ENCODE measurements at regions not wholly inside any gene's neighbourhood (a gene's known extent, or its start where the extent isn't known, plus 50 kb on each side); places are given as distances from the start of the nearest gene placed in this dataset.
"Not testable (repeated sequence)": the region's sequence is repeated elsewhere in the genome, so short reads cannot be mapped to it uniquely, and the experiment has no call there.

DNA sequence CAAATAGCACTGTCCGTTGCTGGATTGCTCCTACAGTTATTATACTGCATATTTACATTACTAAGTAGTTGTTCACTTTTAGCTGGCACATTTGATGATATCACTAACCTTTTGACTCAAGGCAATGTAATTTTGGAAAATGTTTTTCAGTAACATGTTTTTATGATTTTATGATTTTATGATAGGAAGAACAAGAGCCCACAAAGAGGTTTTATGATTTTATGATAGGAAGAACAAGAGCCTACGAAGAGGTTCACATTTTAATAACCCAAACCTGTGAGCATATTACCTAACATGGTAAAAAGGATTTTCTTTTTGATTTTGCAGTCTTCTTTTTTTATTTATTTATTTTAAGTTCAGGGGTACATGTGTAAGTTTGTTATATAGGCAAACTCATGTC, 172.3 kb upstream of the TPM1 start:
- DNase-seq: no peak

DNA sequence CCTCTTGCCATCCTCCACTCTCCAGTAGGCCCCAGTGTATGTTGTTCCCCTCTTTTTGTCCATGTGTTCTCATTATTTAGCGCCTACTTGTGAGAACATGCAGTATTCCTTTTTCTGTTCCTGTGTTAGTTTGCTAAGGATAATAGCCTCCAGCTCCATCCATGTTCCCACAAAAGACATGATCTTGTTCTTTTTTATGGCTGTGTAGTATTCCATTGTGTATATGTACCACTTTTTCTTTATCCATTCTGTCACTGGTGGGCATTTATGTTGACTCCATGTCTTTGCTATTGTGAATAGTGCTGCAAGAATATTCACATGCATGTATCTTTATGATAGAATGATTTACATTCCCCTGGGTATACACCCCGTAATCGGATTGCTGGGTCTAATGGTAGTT, 171.8 kb upstream of the TPM1 start:
- not testable (repeated sequence) for H3K9me3 ChIP-seq (ENCODE audit: severe bottlenecking); H3K36me3 ChIP-seq; H3K4me3 ChIP-seq (ENCODE audit: low read depth, low read length); H3K27ac ChIP-seq; H3K27me3 ChIP-seq (ENCODE audit: insufficient read depth, low read depth, severe bottlenecking); DNase-seq

More for the DNA sequence above, 172.3 kb upstream of the TPM1 start:
- TF ChIP-seq, protein P1, sequence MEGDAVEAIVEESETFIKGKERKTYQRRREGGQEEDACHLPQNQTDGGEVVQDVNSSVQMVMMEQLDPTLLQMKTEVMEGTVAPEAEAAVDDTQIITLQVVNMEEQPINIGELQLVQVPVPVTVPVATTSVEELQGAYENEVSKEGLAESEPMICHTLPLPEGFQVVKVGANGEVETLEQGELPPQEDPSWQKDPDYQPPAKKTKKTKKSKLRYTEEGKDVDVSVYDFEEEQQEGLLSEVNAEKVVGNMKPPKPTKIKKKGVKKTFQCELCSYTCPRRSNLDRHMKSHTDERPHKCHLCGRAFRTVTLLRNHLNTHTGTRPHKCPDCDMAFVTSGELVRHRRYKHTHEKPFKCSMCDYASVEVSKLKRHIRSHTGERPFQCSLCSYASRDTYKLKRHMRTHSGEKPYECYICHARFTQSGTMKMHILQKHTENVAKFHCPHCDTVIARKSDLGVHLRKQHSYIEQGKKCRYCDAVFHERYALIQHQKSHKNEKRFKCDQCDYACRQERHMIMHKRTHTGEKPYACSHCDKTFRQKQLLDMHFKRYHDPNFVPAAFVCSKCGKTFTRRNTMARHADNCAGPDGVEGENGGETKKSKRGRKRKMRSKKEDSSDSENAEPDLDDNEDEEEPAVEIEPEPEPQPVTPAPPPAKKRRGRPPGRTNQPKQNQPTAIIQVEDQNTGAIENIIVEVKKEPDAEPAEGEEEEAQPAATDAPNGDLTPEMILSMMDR (IDR thresholded peaks at IDR 0.05; ENCODE audit: low read depth, low read length): no peak
- Histone ChIP-seq H3K27ac (no peak overlapping the region), H3K9me3 (ENCODE audit: severe bottlenecking) (no peaks in the 10 kb centered on the region), H3K36me3 (no peaks in the 10 kb centered on the region), H3K4me3 (ENCODE audit: low read depth, low read length) (no peak overlapping the region), H3K27me3 (ENCODE audit: insufficient read depth, low read depth, severe bottlenecking) (no peaks in the 10 kb centered on the region)

DNA sequence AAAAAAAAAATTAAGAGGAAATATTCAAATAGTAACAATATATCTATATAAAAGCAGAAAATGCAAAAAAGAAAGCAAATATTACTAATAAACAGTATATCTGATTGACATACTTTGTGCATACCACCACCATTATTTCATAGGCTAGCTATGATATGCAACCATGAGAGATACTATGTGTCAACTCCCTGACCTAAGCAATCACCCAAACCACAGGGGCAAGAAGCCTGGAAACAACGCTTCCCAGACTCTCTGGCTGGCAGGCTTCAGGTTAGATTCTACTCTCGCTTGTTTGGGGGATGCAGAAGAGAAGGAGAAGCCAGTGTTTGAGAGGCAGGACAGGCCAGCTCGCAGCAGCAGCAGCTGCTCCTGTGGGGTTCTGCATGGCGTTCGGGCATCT, 169.3 kb upstream of the TPM1 start:
- no peak overlapping the region for H3K4me3 ChIP-seq (ENCODE audit: low read depth, low read length)
- H3K27ac ChIP-seq: no peak overlapping the region
- no peaks in the 10 kb centered on the region for H3K27me3 ChIP-seq (ENCODE audit: insufficient read depth, low read depth, severe bottlenecking)
- H3K9me3 ChIP-seq (ENCODE audit: severe bottlenecking): no peaks in the 10 kb centered on the region
- H3K36me3 ChIP-seq: no peaks in the 10 kb centered on the region
- TF ChIP-seq, protein P1 (IDR thresholded peaks at IDR 0.05; ENCODE audit: low read depth, low read length): no peak
- no peak for DNase-seq

DNA sequence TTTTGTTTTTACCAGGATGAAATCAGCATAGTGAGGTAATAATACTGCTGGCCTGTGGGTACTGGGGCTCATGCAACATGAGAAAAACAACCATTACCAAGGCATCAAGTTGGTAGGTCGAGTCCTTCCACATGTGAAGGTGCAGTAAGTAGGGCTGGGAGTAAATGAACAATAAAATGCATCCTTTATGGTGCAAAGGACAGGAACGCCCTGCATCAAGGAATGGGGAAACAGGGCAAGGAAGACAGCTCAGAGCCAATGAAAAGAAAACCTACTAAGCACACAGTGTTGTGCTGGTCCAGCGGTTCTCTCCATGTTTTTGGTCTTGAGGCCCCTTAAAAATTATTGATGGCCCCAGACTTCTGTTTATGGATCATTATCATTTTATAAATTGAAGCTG, 168.5 kb upstream of the TPM1 start:
- no peaks in the 10 kb centered on the region for H3K9me3 ChIP-seq (ENCODE audit: severe bottlenecking)
- H3K27ac ChIP-seq: no peak overlapping the region
- H3K27me3 ChIP-seq (ENCODE audit: insufficient read depth, low read depth, severe bottlenecking): no peaks in the 10 kb centered on the region
- no peaks in the 10 kb centered on the region for H3K36me3 ChIP-seq
- DNase-seq: no peak
- TF ChIP-seq, protein P1 (IDR thresholded peaks at IDR 0.05; ENCODE audit: low read depth, low read length): no peak
- no peak overlapping the region for H3K4me3 ChIP-seq (ENCODE audit: low read depth, low read length)

DNA sequence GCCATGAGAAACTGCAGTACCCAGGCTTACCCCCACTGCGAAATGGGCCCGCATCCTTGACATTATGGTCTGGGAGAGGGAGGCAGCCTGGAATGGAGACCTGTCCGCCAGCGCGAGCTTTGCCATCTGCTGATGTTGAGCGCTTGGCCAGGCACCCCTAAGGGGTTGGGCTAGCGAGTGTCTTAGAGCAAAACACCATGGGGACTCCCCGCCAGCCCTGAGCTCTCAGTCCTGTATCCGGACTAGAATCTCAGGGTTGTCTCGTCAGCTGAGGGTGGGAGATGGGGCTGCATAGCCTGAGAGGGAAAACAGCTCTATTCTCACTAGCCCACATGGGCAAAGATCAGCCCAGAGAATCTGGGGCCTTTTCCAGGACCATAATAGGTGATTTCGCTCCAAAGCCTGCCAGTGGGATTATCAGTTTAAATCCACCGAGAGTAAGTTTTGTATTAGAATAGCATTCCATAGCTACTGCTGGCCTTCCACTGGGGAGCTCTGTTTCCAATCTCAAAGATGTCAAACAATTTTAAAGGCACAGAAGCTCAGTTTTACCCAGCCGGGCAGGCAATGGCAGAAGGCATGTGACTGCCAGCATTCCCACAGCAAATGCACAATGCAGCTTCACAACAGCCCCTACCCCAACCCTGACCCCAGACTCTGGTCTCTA, 167.5 kb upstream of the TPM1 start:
- Histone ChIP-seq H3K36me3 (no peaks in the 10 kb centered on the region), H3K9me3 (ENCODE audit: severe bottlenecking) (no peaks in the 10 kb centered on the region), H3K4me3 (ENCODE audit: low read depth, low read length) (no peak overlapping the region), H3K27ac (no peak overlapping the region), H3K27me3 (ENCODE audit: insufficient read depth, low read depth, severe bottlenecking) (no peaks in the 10 kb centered on the region)
- no peak for DNase-seq
- TF ChIP-seq, protein P1 (IDR thresholded peaks at IDR 0.05; ENCODE audit: low read depth, low read length): no peak

DNA sequence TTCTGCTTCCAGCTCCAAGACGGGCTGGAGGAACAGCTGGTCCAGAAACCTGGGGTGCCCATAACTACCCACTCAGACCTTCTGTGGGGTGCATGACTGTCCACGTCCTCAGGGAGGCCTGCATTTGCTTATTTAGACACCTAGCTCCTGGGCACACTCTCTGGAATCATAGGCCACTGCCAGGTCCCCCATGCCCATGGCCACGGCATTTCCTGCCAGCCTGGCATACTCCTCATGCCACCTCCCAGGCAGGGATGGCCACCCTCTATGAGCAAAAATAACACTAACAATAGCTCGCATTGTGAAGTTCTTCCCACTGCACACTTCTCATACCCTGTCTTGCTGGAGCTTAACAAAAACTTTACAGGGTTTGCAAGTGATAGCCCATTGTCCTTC, 166.9 kb upstream of the TPM1 start:
- no peak for DNase-seq
- no peak overlapping the region for H3K4me3 ChIP-seq (ENCODE audit: low read depth, low read length)
- no peaks in the 10 kb centered on the region for H3K27me3 ChIP-seq (ENCODE audit: insufficient read depth, low read depth, severe bottlenecking)
- no peaks in the 10 kb centered on the region for H3K36me3 ChIP-seq
- TF ChIP-seq, protein P1 (IDR thresholded peaks at IDR 0.05; ENCODE audit: low read depth, low read length): no peak
- H3K27ac ChIP-seq: no peak overlapping the region
- no peaks in the 10 kb centered on the region for H3K9me3 ChIP-seq (ENCODE audit: severe bottlenecking)

All from WERI-Rb-1 (cell line).